ENCODE measurements at regions not wholly inside any gene's neighbourhood (a gene's known extent, or its start where the extent isn't known, plus 50 kb on each side); places are given as distances from the start of the nearest gene placed in this dataset.

- Histone ChIP-seq H3K18ac (ENCODE audit: extremely low read depth, low read length) (no peak overlapping the region), H3K4me1 (replicated peaks in 1 of 4; ENCODE audit: control insufficient read depth in 3 of 4, insufficient read depth in 4 of 4, low read length in 3 of 4) (no peaks in the 10 kb centered on the region), H3K36me3 (ENCODE audit: control insufficient read depth in 2 of 4, insufficient read depth in 4 of 4, low read length in 3 of 4) (no peaks in the 10 kb centered on the region; a peak in 1 of 8 replicates), H3K9ac (replicated peaks in 1 of 4; ENCODE audit: extremely low read depth in 1 of 4, low read depth in 3 of 4, low read length in 3 of 4) (no peak overlapping the region), H3K79me2 (ENCODE audit: control insufficient read depth in 1 of 2, insufficient read depth in 2 of 2, low read length in 2 of 2) (no peaks in the 10 kb centered on the region), H3K27me3 (replicated peaks in 1 of 4; ENCODE audit: control insufficient read depth in 3 of 4, extremely low read depth in 1 of 4, insufficient read depth in 3 of 4, low read length in 3 of 4) (no peaks in the 10 kb centered on the region), H2BK5ac (ENCODE audit: low read depth, low read length) (no peak overlapping the region), H4K8ac (ENCODE audit: extremely low read depth, insufficient read depth, low read length) (no peak overlapping the region), H3K27ac (ENCODE audit: low read depth, low read length) (no peak overlapping the region), H3K14ac (ENCODE audit: insufficient read length) (no peak overlapping the region), H3K79me1 (ENCODE audit: low read depth, low read length) (no peaks in the 10 kb centered on the region), H3K23me2 (ENCODE audit: low read depth, low read length) (no peaks in the 10 kb centered on the region), H2BK20ac (ENCODE audit: low read length) (no peak overlapping the region), H2BK120ac (replicated peaks; ENCODE audit: low read depth, low read length) (no peak overlapping the region), H3K4ac (replicated peaks; ENCODE audit: insufficient read length, low read depth, low read length) (no peak overlapping the region), H3K56ac (replicated peaks; ENCODE audit: insufficient read length, low read depth, low read length) (no peak overlapping the region), H2BK12ac (ENCODE audit: low read depth, low read length) (no peak overlapping the region), H2AFZ (ENCODE audit: low read length) (no peak overlapping the region), H3K23ac (ENCODE audit: insufficient read length) (no peak overlapping the region), H3K4me2 (ENCODE audit: insufficient read depth in 1 of 2, low read depth in 2 of 2, low read length in 2 of 2) (no peak overlapping the region), H4K5ac (ENCODE audit: insufficient read length, low read depth, low read length) (no peak overlapping the region), H4K91ac (replicated peaks; ENCODE audit: insufficient read length, low read length) (no peak overlapping the region), H3K4me3 (ENCODE audit: extremely low read depth in 1 of 4, insufficient read depth in 2 of 4, low read depth in 3 of 4, low read length in 4 of 4) (no peak overlapping the region), H3K9me3 (ENCODE audit: insufficient read depth in 2 of 2, low read depth in 1 of 2, low read length in 1 of 2) (no peaks in the 10 kb centered on the region; a peak in 1 of 4 replicates), H2AK5ac (ENCODE audit: low read depth, low read length) (no peak overlapping the region), H4K20me1 (replicated peaks in 1 of 2; ENCODE audit: control insufficient read depth in 1 of 2, insufficient read depth in 2 of 2, low read length in 2 of 2) (no peaks in the 10 kb centered on the region), H2BK15ac (ENCODE audit: low read length) (no peak overlapping the region)
- no peak for FAIRE-seq
- WGBS, 2 experiments (ENCODE audit: extremely low coverage in 1 of 2, insufficient coverage in 1 of 2, insufficient read length in 1 of 2, insufficient replicate concordance in 2 of 2, low coverage in 1 of 2, low lambda C conversion rate in 2 of 2, missing lambda C conversion rate in 1 of 2), result 96% methylated on average over 4 of the region's 4 CpGs; no CpG with 5 or more reads in 1 of the 2 experiments
- DNase-seq (ENCODE audit: low read depth in 1 of 2, low spot score in 2 of 2), result no peak
- ChIA-PET CTCF (ENCODE audit: partially characterized antibody) (interaction anchor here (0.7 kb wide), 1 partner anchor 13 kb away, joined by 3 read pairs; no protein-coding TSS in a partner anchor), POLR2A (ENCODE audit: partially characterized antibody) (no interaction called here)
- no peak for TF ChIP-seq CHD7 (IDR thresholded peaks at IDR 0.05; ENCODE audit: insufficient replicate concordance, low read length)
Observed at GRCh38 chr5:174448041-174448440, 276.3 kb upstream of the MSX2 start.
